ENCODE measurements at regions not wholly inside any gene's neighbourhood (a gene's known extent, or its start where the extent isn't known, plus 50 kb on each side); places are given as distances from the start of the nearest gene placed in this dataset.

DNA sequence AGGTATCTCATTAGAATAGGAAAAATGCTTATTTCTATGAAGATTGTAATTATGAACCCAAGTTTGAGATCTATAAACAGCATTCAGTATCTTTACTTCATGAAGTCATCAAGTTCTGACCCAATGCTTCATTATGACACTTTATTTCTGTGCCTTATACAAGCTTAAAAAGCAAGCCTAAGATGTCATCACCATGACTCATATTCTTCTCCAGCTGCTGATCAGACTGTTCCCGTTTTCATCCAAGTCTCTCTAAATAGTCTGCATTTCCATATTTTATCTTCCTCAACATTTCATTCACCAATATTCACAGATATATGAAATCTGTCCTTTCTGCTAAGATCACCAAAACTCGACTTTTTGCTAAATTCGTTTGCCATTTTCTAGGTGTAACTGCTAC, 1247.2 kb upstream of the PRR20A start:
- H3K9ac ChIP-seq (ENCODE audit: insufficient read depth in 1 of 2, low read length in 2 of 2): no peak overlapping the region
- ATAC-seq (ENCODE audit: insufficient read depth, low FRiP score) (no peak), DNase-seq (no peak)
- no peaks in the 10 kb centered on the region for H3K27me3 ChIP-seq (ENCODE audit: control insufficient read depth in 3 of 3, insufficient read depth in 3 of 3, low read length in 2 of 3)
- TF ChIP-seq, protein P1, sequence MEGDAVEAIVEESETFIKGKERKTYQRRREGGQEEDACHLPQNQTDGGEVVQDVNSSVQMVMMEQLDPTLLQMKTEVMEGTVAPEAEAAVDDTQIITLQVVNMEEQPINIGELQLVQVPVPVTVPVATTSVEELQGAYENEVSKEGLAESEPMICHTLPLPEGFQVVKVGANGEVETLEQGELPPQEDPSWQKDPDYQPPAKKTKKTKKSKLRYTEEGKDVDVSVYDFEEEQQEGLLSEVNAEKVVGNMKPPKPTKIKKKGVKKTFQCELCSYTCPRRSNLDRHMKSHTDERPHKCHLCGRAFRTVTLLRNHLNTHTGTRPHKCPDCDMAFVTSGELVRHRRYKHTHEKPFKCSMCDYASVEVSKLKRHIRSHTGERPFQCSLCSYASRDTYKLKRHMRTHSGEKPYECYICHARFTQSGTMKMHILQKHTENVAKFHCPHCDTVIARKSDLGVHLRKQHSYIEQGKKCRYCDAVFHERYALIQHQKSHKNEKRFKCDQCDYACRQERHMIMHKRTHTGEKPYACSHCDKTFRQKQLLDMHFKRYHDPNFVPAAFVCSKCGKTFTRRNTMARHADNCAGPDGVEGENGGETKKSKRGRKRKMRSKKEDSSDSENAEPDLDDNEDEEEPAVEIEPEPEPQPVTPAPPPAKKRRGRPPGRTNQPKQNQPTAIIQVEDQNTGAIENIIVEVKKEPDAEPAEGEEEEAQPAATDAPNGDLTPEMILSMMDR (IDR thresholded peaks at IDR 0.05; ENCODE audit: control extremely low read depth, extremely low read depth): no peak
- no peaks in the 10 kb centered on the region for H3K4me1 ChIP-seq (ENCODE audit: control insufficient read depth in 5 of 5, insufficient read depth in 5 of 5, low read length in 5 of 5)
- 73 to 83% methylated on average over 3 of the region's 3 CpGs for WGBS, 2 donors
- H3K36me3 ChIP-seq (ENCODE audit: control insufficient read depth in 4 of 4, insufficient read depth in 4 of 4, low read length in 4 of 4): no peaks in the 10 kb centered on the region
- no peak overlapping the region for H3K27ac ChIP-seq (ENCODE audit: low read depth in 1 of 2, low read length in 1 of 2)
- no peak overlapping the region for H3K4me3 ChIP-seq
- H3K9me3 ChIP-seq (ENCODE audit: control insufficient read depth in 4 of 4, insufficient read depth in 3 of 4, low read length in 3 of 4): no peaks in the 10 kb centered on the region

GRCh38 chr13:55937180-55937579, 1203.5 kb upstream of the PRR20A start:
- TF ChIP-seq, protein P1 (IDR thresholded peaks at IDR 0.05; ENCODE audit: control extremely low read depth, extremely low read depth): no peak
- 73 to 83% methylated on average over 5 of the region's 5 CpGs for WGBS, 2 donors
- Histone ChIP-seq H3K9me3 (ENCODE audit: control insufficient read depth in 4 of 4, insufficient read depth in 3 of 4, low read length in 3 of 4) (peaks cover 0 to 2% (median 0%) of the 10 kb centered on the region in 4 donors), H3K27me3 (ENCODE audit: control insufficient read depth in 3 of 3, insufficient read depth in 3 of 3, low read length in 2 of 3) (no peaks in the 10 kb centered on the region), H3K4me1 (ENCODE audit: control insufficient read depth in 5 of 5, insufficient read depth in 5 of 5, low read length in 5 of 5) (no peaks in the 10 kb centered on the region), H3K4me3 (no peak overlapping the region), H3K36me3 (ENCODE audit: control insufficient read depth in 4 of 4, insufficient read depth in 4 of 4, low read length in 4 of 4) (no peaks in the 10 kb centered on the region), H3K27ac (ENCODE audit: low read depth in 1 of 2, low read length in 1 of 2) (no peak overlapping the region), H3K9ac (ENCODE audit: insufficient read depth in 1 of 2, low read length in 2 of 2) (no peak overlapping the region)
- no peak for ATAC-seq (ENCODE audit: insufficient read depth, low FRiP score)
- no peak for DNase-seq

GRCh38 chr13:55948175-55948574, 1192.5 kb upstream of the PRR20A start:
- peaks cover 0 to 3% (median 0%) of the 10 kb centered on the region in 4 donors for H3K9me3 ChIP-seq (ENCODE audit: control insufficient read depth in 4 of 4, insufficient read depth in 3 of 4, low read length in 3 of 4)
- no peak overlapping the region for H3K9ac ChIP-seq (ENCODE audit: insufficient read depth in 1 of 2, low read length in 2 of 2)
- no peak for ATAC-seq (ENCODE audit: insufficient read depth, low FRiP score)
- no peaks in the 10 kb centered on the region for H3K36me3 ChIP-seq (ENCODE audit: control insufficient read depth in 4 of 4, insufficient read depth in 4 of 4, low read length in 4 of 4)
- no peak overlapping the region for H3K27ac ChIP-seq (ENCODE audit: low read depth in 1 of 2, low read length in 1 of 2)
- H3K4me3 ChIP-seq: no peak overlapping the region
- DNase-seq: no peak
- TF ChIP-seq, protein P1 (IDR thresholded peaks at IDR 0.05; ENCODE audit: control extremely low read depth, extremely low read depth): no peak
- WGBS, 2 donors: 87 to 91% methylated on average over 5 of the region's 5 CpGs
- H3K4me1 ChIP-seq (ENCODE audit: control insufficient read depth in 5 of 5, insufficient read depth in 5 of 5, low read length in 5 of 5): no peaks in the 10 kb centered on the region
- no peaks in the 10 kb centered on the region for H3K27me3 ChIP-seq (ENCODE audit: control insufficient read depth in 3 of 3, insufficient read depth in 3 of 3, low read length in 2 of 3)

GRCh38 chr13:55963934-55964333, 1176.8 kb upstream of the PRR20A start:
- Histone ChIP-seq H3K9me3 (ENCODE audit: control insufficient read depth in 4 of 4, insufficient read depth in 3 of 4, low read length in 3 of 4) (peaks cover 0 to 14% (median 2%) of the 10 kb centered on the region in 4 donors), H3K27me3 (ENCODE audit: control insufficient read depth in 3 of 3, insufficient read depth in 3 of 3, low read length in 2 of 3) (no peaks in the 10 kb centered on the region), H3K4me3 (no peak overlapping the region), H3K36me3 (ENCODE audit: control insufficient read depth in 4 of 4, insufficient read depth in 4 of 4, low read length in 4 of 4) (no peaks in the 10 kb centered on the region), H3K9ac (ENCODE audit: insufficient read depth in 1 of 2, low read length in 2 of 2) (no peak overlapping the region), H3K27ac (ENCODE audit: low read depth in 1 of 2, low read length in 1 of 2) (no peak overlapping the region), H3K4me1 (ENCODE audit: control insufficient read depth in 5 of 5, insufficient read depth in 5 of 5, low read length in 5 of 5) (no peaks in the 10 kb centered on the region)
- no peak for DNase-seq
- no peak for ATAC-seq (ENCODE audit: insufficient read depth, low FRiP score)
- WGBS, 2 donors: 87 to 94% methylated on average over 1 of the region's 1 CpG
- TF ChIP-seq, protein P1 (IDR thresholded peaks at IDR 0.05; ENCODE audit: control extremely low read depth, extremely low read depth): no peak

All from lung (tissue), 11 donors.